ENCODE measurements at regions not wholly inside any gene's neighbourhood (a gene's known extent, or its start where the extent isn't known, plus 50 kb on each side); places are given as distances from the start of the nearest gene placed in this dataset.
A peak's percentile ranks its signal among the peaks of the same experiment; 100 is the strongest.

DNA sequence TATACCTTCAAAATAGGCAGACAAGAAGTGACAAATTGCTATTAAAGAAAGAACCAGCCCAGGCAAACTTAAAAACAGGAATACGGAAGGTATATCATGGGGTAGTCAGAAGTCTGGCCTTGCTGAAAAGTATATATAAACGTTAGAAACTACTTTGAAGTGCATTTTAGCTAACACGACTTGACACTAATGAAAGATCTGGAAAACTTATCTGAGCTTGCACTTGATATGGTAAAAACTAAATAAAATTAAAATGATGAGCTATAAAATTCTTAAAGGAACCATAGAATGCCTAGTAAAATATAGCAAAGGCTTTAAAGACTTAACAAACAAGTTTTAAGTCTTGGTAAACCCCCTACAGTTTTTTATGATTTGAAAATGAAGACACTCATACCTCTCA is 795.3 kb upstream of the PCDH20 start:
- ChIA-PET CTCF (no interaction called here), RAD21 (ENCODE audit: low non-redundant PET in 1 of 2, low total read pairs in 2 of 2, uncharacterized antibody in 2 of 2, unreplicated experiment in 2 of 2) (no interaction called here), POLR2A (no interaction called here)
- Histone ChIP-seq H3K79me2 (ENCODE audit: insufficient read depth, low read length) (no peaks in the 10 kb centered on the region), H3K9me3 (ENCODE audit: control insufficient read depth in 1 of 2, insufficient read depth in 1 of 2, low read depth in 1 of 2, low read length in 2 of 2) (no peaks in the 10 kb centered on the region), H3K36me3 (ENCODE audit: control insufficient read depth in 1 of 2, insufficient read depth in 2 of 2, low read length in 2 of 2) (no peaks in the 10 kb centered on the region), H2AFZ (ENCODE audit: low read depth, low read length, poor library complexity, severe bottlenecking) (peak overlapping the region; percentile 16), H3K4me2 (ENCODE audit: low read length) (no peak overlapping the region), H3K4me3 (replicated peaks in 1 of 2; ENCODE audit: low read depth in 1 of 2, low read length in 2 of 2) (no peak overlapping the region), H3K4me1 (ENCODE audit: control insufficient read depth in 1 of 2, insufficient read depth in 2 of 2, low read length in 2 of 2) (no peaks in the 10 kb centered on the region), H4K20me1 (ENCODE audit: insufficient read depth) (no peaks in the 10 kb centered on the region), H3K27ac (ENCODE audit: low read depth, low read length) (no peak overlapping the region), H3K9ac (ENCODE audit: low read length) (no peak overlapping the region), H3K27me3 (ENCODE audit: insufficient read depth, low read length) (no peaks in the 10 kb centered on the region), H3K9me2 (ENCODE audit: insufficient read depth) (no peaks in the 10 kb centered on the region)
- BruUV-seq (replicated peaks), result no TSS peak
- intact Hi-C loops (cut with micrococcal nuclease), result no loop called here
- no peak for TF ChIP-seq JUND (IDR thresholded peaks at IDR 0.05)
- no peak for TF ChIP-seq POLR2A (IDR thresholded peaks at IDR 0.05; ENCODE audit: borderline replicate concordance, extremely low read depth, insufficient read depth, insufficient read length)
- TF ChIP-seq, protein P1, sequence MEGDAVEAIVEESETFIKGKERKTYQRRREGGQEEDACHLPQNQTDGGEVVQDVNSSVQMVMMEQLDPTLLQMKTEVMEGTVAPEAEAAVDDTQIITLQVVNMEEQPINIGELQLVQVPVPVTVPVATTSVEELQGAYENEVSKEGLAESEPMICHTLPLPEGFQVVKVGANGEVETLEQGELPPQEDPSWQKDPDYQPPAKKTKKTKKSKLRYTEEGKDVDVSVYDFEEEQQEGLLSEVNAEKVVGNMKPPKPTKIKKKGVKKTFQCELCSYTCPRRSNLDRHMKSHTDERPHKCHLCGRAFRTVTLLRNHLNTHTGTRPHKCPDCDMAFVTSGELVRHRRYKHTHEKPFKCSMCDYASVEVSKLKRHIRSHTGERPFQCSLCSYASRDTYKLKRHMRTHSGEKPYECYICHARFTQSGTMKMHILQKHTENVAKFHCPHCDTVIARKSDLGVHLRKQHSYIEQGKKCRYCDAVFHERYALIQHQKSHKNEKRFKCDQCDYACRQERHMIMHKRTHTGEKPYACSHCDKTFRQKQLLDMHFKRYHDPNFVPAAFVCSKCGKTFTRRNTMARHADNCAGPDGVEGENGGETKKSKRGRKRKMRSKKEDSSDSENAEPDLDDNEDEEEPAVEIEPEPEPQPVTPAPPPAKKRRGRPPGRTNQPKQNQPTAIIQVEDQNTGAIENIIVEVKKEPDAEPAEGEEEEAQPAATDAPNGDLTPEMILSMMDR (IDR thresholded peaks at IDR 0.05 in 2 of 3, conservative IDR thresholded peaks at IDR 0.05 in 1 of 3; ENCODE audit: borderline replicate concordance in 1 of 3, insufficient read depth in 1 of 3, low read depth in 2 of 3, low read length in 2 of 3), result no peak
- TF ChIP-seq MAX (IDR thresholded peaks at IDR 0.05), result no peak
- TF ChIP-seq SP1 (IDR thresholded peaks at IDR 0.05; ENCODE audit: low read depth), result no peak
- no peak for ATAC-seq
- no peak for DNase-seq (ENCODE audit: low read depth, low spot score)

GRCh38 chr13:62209529-62209928 is 793.9 kb upstream of the PCDH20 start:
- H3K27ac ChIP-seq (ENCODE audit: low read depth, low read length), result no peak overlapping the region
- CTCF ChIA-PET, result no interaction called here
- no peak for ATAC-seq
- peak overlapping the region; percentile 45 for H3K4me2 ChIP-seq (ENCODE audit: low read length)
- H3K9me3 ChIP-seq (ENCODE audit: control insufficient read depth in 1 of 2, insufficient read depth in 1 of 2, low read depth in 1 of 2, low read length in 2 of 2), result 0 out of 4 replicates have a peak, but pooled peaks cover 0 to 2% of the 10 kb centered on the region in 2 experiments
- BruUV-seq (replicated peaks), result no TSS peak
- no peaks in the 10 kb centered on the region for H3K4me1 ChIP-seq (ENCODE audit: control insufficient read depth in 1 of 2, insufficient read depth in 2 of 2, low read length in 2 of 2)
- H4K20me1 ChIP-seq (ENCODE audit: insufficient read depth), result no peaks in the 10 kb centered on the region
- H3K9ac ChIP-seq (ENCODE audit: low read length), result no peak overlapping the region
- H3K79me2 ChIP-seq (ENCODE audit: insufficient read depth, low read length), result no peaks in the 10 kb centered on the region
- peak overlapping the region; percentile 0 to 34; a peak in 3 of 4 replicates for H3K4me3 ChIP-seq (replicated peaks in 1 of 2; ENCODE audit: low read depth in 1 of 2, low read length in 2 of 2)
- peak overlapping the region; percentile 24 for H2AFZ ChIP-seq (ENCODE audit: low read depth, low read length, poor library complexity, severe bottlenecking)
- no peaks in the 10 kb centered on the region for H3K36me3 ChIP-seq (ENCODE audit: control insufficient read depth in 1 of 2, insufficient read depth in 2 of 2, low read length in 2 of 2)
- RAD21 ChIA-PET (ENCODE audit: low non-redundant PET in 1 of 2, low total read pairs in 2 of 2, uncharacterized antibody in 2 of 2, unreplicated experiment in 2 of 2), result no interaction called here
- no peaks in the 10 kb centered on the region for H3K27me3 ChIP-seq (ENCODE audit: insufficient read depth, low read length)
- DNase-seq (ENCODE audit: low read depth, low spot score), result no peak
- POLR2A ChIA-PET, result no interaction called here
- H3K9me2 ChIP-seq (ENCODE audit: insufficient read depth), result no peaks in the 10 kb centered on the region
- intact Hi-C loops (cut with micrococcal nuclease), result no loop called here
- TF ChIP-seq, protein P2, sequence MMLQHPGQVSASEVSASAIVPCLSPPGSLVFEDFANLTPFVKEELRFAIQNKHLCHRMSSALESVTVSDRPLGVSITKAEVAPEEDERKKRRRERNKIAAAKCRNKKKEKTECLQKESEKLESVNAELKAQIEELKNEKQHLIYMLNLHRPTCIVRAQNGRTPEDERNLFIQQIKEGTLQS (IDR thresholded peaks at IDR 0.05), result no peak
- no peak for TF ChIP-seq SRF (IDR thresholded peaks at IDR 0.05; ENCODE audit: low read depth)
- no peak for TF ChIP-seq TCF7L2 (IDR thresholded peaks at IDR 0.05; ENCODE audit: borderline replicate concordance, extremely low read depth, insufficient read depth, insufficient read length)
- TF ChIP-seq ZBTB33 (IDR thresholded peaks at IDR 0.05; ENCODE audit: extremely low read depth, insufficient replicate concordance, low read length), result no peak
- TF ChIP-seq ZFX (IDR thresholded peaks at IDR 0.05), result no peak
- TF ChIP-seq RAD21 (IDR thresholded peaks at IDR 0.05; ENCODE audit: low read depth), result no peak
- no peak for TF ChIP-seq EGR1 (IDR thresholded peaks at IDR 0.05; ENCODE audit: low read depth)
- no peak for TF ChIP-seq JUND (IDR thresholded peaks at IDR 0.05)
- no peak for TF ChIP-seq ZNF274 (IDR thresholded peaks at IDR 0.05; ENCODE audit: low read depth, low read length)
- TF ChIP-seq POLR2AphosphoS5 (IDR thresholded peaks at IDR 0.05; ENCODE audit: low read depth, low read length), result no peak
- TF ChIP-seq SIN3A (IDR thresholded peaks at IDR 0.05; ENCODE audit: low read depth), result no peak
- TF ChIP-seq EZH2 (IDR thresholded peaks at IDR 0.05), result no peak
- TF ChIP-seq MAX (IDR thresholded peaks at IDR 0.05), result no peak
- TF ChIP-seq CEBPB (IDR thresholded peaks at IDR 0.05; ENCODE audit: low read depth), result no peak
- no peak for TF ChIP-seq CBX3 (IDR thresholded peaks at IDR 0.05; ENCODE audit: low read depth)

All from HCT116 (cell line).